K562 (cell line): ENCODE measurements at regions not wholly inside any gene's neighbourhood (a gene's known extent, or its start where the extent isn't known, plus 50 kb on each side); places are given as distances from the start of the nearest gene placed in this dataset.

ENCODE experiments used
- ATAC-seq: fragments of 200-7000 bp; cut with Tn5 transposase; 3 replicates; pipeline ENCODE4 v1.9.1; 2020; ENCODE audit warnings: moderate library complexity
- BruUV-seq: library from RNA; stranded (reverse); fragments of 400-500 nt; replicated peaks from 2 replicates; lab custom pipeline; 2021; lab: Mats Ljungman, UMichigan
- CTCF ChIA-PET: fragments of 300-600 bp; formaldehyde crosslinking; extraction: SDS; loops from one replicate; lab custom pipeline; 2021; ENCODE audit warnings: low intra/inter-chr PET ratio; lab: Yijun Ruan, JAX
- POLR2A ChIA-PET: fragments of 300-600, 350-650 bp; sonication (Branson Sonifier 250); formaldehyde crosslinking; extraction: SDS; loops from one replicate; lab custom pipeline; 2021; ENCODE audit warnings: antibody characterized with exemption, inconsistent platforms; lab: Yijun Ruan, JAX
- DNase-seq, 4 experiments: peaks; one replicate each; pipeline versions ENCODE4 v3.0.0 to v3.0.0-alpha.2; 2011 to 2018; ENCODE audit warnings: low spot score in 3 of 4, mixed read lengths in 3 of 4; ENCODE audit errors: extremely low read depth in 1 of 4
- FAIRE-seq: peaks from 2 replicates; lab custom pipeline; 2011; peaks lifted over from hg19 to GRCh38; lab: Jason Lieb, UNC
- H2AFZ ChIP-seq: 2 replicates; pipeline ENCODE4 v1.6.0; 2011; ENCODE audit warnings: low read depth, low read length, control low read depth, inconsistent platforms
- H3K27ac ChIP-seq: fragments of 200-600 bp; 3 replicates; pipeline ENCODE4 v1.8.0; 2011; ENCODE audit warnings: low read depth, mild to moderate bottlenecking, control low read depth, inconsistent platforms, low read length, moderate library complexity, mixed read lengths; ENCODE audit errors: extremely low read depth
- H3K27me3 ChIP-seq, 2 experiments: fragments of 300-600 bp in 1 of 2; 2 replicates in 1 of 2; 3 replicates in 1 of 2; pipeline versions ENCODE4 v1.6.0 to v1.8.0; 2011; ENCODE audit warnings: inconsistent platforms in 2 of 2, low read length in 2 of 2, mild to moderate bottlenecking in 1 of 2, mixed read lengths in 1 of 2, moderate library complexity in 1 of 2; ENCODE audit not compliant: control insufficient read depth in 2 of 2, insufficient read depth in 2 of 2
- H3K36me3 ChIP-seq: fragments of 300-600 bp; 3 replicates; pipeline ENCODE4 v1.8.0; 2011; ENCODE audit warnings: mild to moderate bottlenecking, low read length, inconsistent platforms; ENCODE audit not compliant: control insufficient read depth, insufficient read depth
- H3K4me1 ChIP-seq, 2 experiments: fragments of 200-600 bp in 1 of 2; replicated peaks in 1 of 2; 2 replicates in 1 of 2; 3 replicates in 1 of 2; pipeline versions ENCODE4 v1.5.1 to v1.8.0; 2011; ENCODE audit warnings: inconsistent platforms in 2 of 2, low read length in 2 of 2, mild to moderate bottlenecking in 1 of 2, mixed read lengths in 1 of 2, moderate library complexity in 1 of 2; ENCODE audit not compliant: control insufficient read depth in 2 of 2, insufficient read depth in 2 of 2
- H3K4me2 ChIP-seq: 2 replicates; pipeline ENCODE4 v1.6.1; 2011; ENCODE audit warnings: low read length, control low read depth, inconsistent platforms, mixed read lengths; ENCODE audit not compliant: insufficient read depth
- H3K4me3 ChIP-seq: fragments of 200-600 bp; sonication (generic), shearing (Covaris generic); 2 replicates; pipeline ENCODE4 v1.5.1; 2016; ENCODE audit warnings: control low read depth, inconsistent platforms
- H3K79me2 ChIP-seq: fragments of 200-600 bp; 3 replicates; pipeline ENCODE4 v1.8.0; 2011; ENCODE audit warnings: low read length, inconsistent platforms; ENCODE audit not compliant: control insufficient read depth, insufficient read depth
- H3K9ac ChIP-seq, 2 experiments: 2 replicates each; pipeline versions ENCODE4 v1.6.0 to v1.6.1; 2011; ENCODE audit warnings: low read depth in 2 of 2, low read length in 2 of 2, control low read depth in 1 of 2, inconsistent platforms in 1 of 2, mild to moderate bottlenecking in 1 of 2, mixed read lengths in 1 of 2; ENCODE audit not compliant: insufficient read depth in 1 of 2
- H3K9me1 ChIP-seq: one replicate; pipeline ENCODE4 v1.6.0; 2011; ENCODE audit warnings: inconsistent platforms, mild to moderate bottlenecking, low read length, moderate library complexity; ENCODE audit not compliant: control insufficient read depth, insufficient read depth
- H3K9me3 ChIP-seq: replicated peaks from 2 replicates; pipeline ENCODE4 v1.5.1; 2011; ENCODE audit warnings: low read depth, low read length, inconsistent platforms; ENCODE audit not compliant: control insufficient read depth, insufficient read depth
- H4K20me1 ChIP-seq: replicated peaks from 2 replicates; pipeline ENCODE4 v1.6.1; 2011; ENCODE audit warnings: low read length, inconsistent platforms, mixed read lengths; ENCODE audit not compliant: control insufficient read depth, insufficient read depth
- BACH1 ChIP-seq: fragments of 200-800 bp; sonication (Bioruptor generic); IDR thresholded peaks from 2 replicates; pipeline ENCODE4 v1.6.1; 2016; ENCODE audit warnings: missing genetic modification characterization, missing compliant biosample characterization
- GABPB1 ChIP-seq: sonication (generic); formaldehyde crosslinking; IDR thresholded peaks from 2 replicates; pipeline ENCODE4 v1.8.0; 2022; ENCODE audit warnings: mild to moderate bottlenecking, missing genetic modification reagents
- KAT7 ChIP-seq: sonication (generic); formaldehyde crosslinking; IDR thresholded peaks from 2 replicates; pipeline ENCODE4 v1.8.0; 2022; ENCODE audit warnings: missing genetic modification reagents, mild to moderate bottlenecking, borderline replicate concordance
- LARP7 ChIP-seq: fragments of 450-650 bp; IDR thresholded peaks from 2 replicates; pipeline ENCODE4 v1.6.1; 2016
- NFE2 ChIP-seq: IDR thresholded peaks from 2 replicates; pipeline ENCODE4 v1.6.1; 2014; ENCODE audit warnings: antibody characterized with exemption, low read depth
- PPARD ChIP-seq: fragments of 250-450 bp; sonication (Bioruptor Pico); IDR thresholded peaks from 2 replicates; pipeline ENCODE4 v1.8.0; 2022; ENCODE audit warnings: inconsistent platforms, mild to moderate bottlenecking, moderate library complexity
- RCOR1 ChIP-seq, 2 experiments: IDR thresholded peaks; 2 replicates each; pipeline ENCODE4 v1.6.1; 2012; ENCODE audit warnings: low read depth in 2 of 2, low read length in 2 of 2, borderline replicate concordance in 1 of 2, improper control_type of control experiment in 1 of 2
- SAFB2 ChIP-seq: fragments of 200-400 bp; formaldehyde crosslinking; IDR thresholded peaks from 2 replicates; pipeline ENCODE4 v1.6.1; 2018; ENCODE audit warnings: borderline replicate concordance, low read length, low read depth, moderate library complexity; ENCODE audit not compliant: severe bottlenecking
- SP2 ChIP-seq: IDR thresholded peaks from 2 replicates; pipeline ENCODE4 v1.6.1; 2011; ENCODE audit warnings: mild to moderate bottlenecking, low read depth, low read length, moderate library complexity; ENCODE audit not compliant: poor library complexity, severe bottlenecking; ENCODE audit errors: extremely low read depth
- TBL1XR1 ChIP-seq, 2 experiments: IDR thresholded peaks; 2 replicates each; pipeline ENCODE4 v1.6.1; 2012; ENCODE audit warnings: improper control_type of control experiment in 2 of 2, low read length in 2 of 2, mild to moderate bottlenecking in 1 of 2
- THRAP3 ChIP-seq: fragments of 450-650 bp; IDR thresholded peaks from 2 replicates; pipeline ENCODE4 v1.6.1; 2016; ENCODE audit warnings: mild to moderate bottlenecking, inconsistent platforms, borderline replicate concordance
- ZFP91 ChIP-seq: sonication (generic); formaldehyde crosslinking; IDR thresholded peaks from 2 replicates; pipeline ENCODE4 v1.8.0; 2022; ENCODE audit warnings: mild to moderate bottlenecking, missing genetic modification reagents
- ZMIZ1 ChIP-seq, 2 experiments: fragments of 150-350 bp in 1 of 2; IDR thresholded peaks; 2 replicates each; pipeline ENCODE4 v1.6.1; 2012 to 2016; ENCODE audit warnings: low read depth in 2 of 2, low read length in 2 of 2, mild to moderate bottlenecking in 1 of 2, moderate library complexity in 1 of 2
- ZNF217 ChIP-seq: sonication (generic); formaldehyde crosslinking; IDR thresholded peaks from 2 replicates; pipeline ENCODE4 v1.8.0; 2022; ENCODE audit warnings: mild to moderate bottlenecking, missing genetic modification reagents
- ZNF76 ChIP-seq: fragments of 250-450 bp; sonication (Bioruptor Pico); IDR thresholded peaks from 2 replicates; pipeline ENCODE4 v1.4.0; 2020; ENCODE audit warnings: mild to moderate bottlenecking, moderate library complexity, borderline replicate concordance
- ZSCAN29 ChIP-seq: fragments of 450-650 bp; IDR thresholded peaks from 2 replicates; pipeline ENCODE4 v1.6.1; 2017
- in situ Hi-C: fragments of 300-500 bp; cut with MboI; formaldehyde crosslinking; loops from 4 replicates; pipeline ENCODE4 v1.15.0; 2018; ENCODE audit warnings: inconsistent platforms, mixed read lengths
- intact Hi-C: fragments of 100-400 bp; cut with micrococcal nuclease; formaldehyde crosslinking; loops from 2 replicates; pipeline ENCODE4 v1.14.2; 2022

GRCh38 chr18:1296237-1296636, 391.6 kb downstream of the ADCYAP1 start (continued):
- TF ChIP-seq ZMIZ1 (IDR thresholded peaks at IDR 0.05; ENCODE audit: low read depth in 2 of 2, low read length in 2 of 2): no peak
- no peak for TF ChIP-seq GABPB1
- no peak for TF ChIP-seq SP2

- Histone ChIP-seq H2AFZ (no peak overlapping the region), H3K27ac (no peak overlapping the region), H4K20me1 (no peaks in the 10 kb centered on the region), H3K9me1 (no peaks in the 10 kb centered on the region), H3K36me3 (peaks cover 24% of the 10 kb centered on the region; the same call in 2 of the 3 replicates), H3K9ac (no peak overlapping the region), H3K27me3 (no peaks in the 10 kb centered on the region), H3K4me2 (no peak overlapping the region), H3K4me1 (no peaks in the 10 kb centered on the region), H3K4me3 (no peak overlapping the region), H3K79me2 (no peaks in the 10 kb centered on the region), H3K9me3 (no peaks in the 10 kb centered on the region)
- ChIA-PET POLR2A (no interaction called here), CTCF (no interaction called here)
- no TSS peak for BruUV-seq
- no peak for ATAC-seq
- FAIRE-seq: no peak
- DNase-seq: no peak
- TF ChIP-seq LARP7 (no peak), KAT7 (no peak), PPARD (CRISPR knock-in tag) (no peak), BACH1 (tag) (no peak), RCOR1 (IDR thresholded peaks at IDR 0.05; ENCODE audit: borderline replicate concordance in 1 of 2, low read depth in 2 of 2, low read length in 2 of 2) (no peak), ZNF217 (CRISPR knock-in tag) (no peak), SAFB2 (no peak), THRAP3 (no peak), ZSCAN29 (no peak), TBL1XR1 (IDR thresholded peaks at IDR 0.05; ENCODE audit: low read length in 2 of 2) (no peak), NFE2 (no peak), ZNF76 (no peak), ZFP91 (CRISPR knock-in tag) (no peak)
- intact Hi-C loops (no loop called here), in situ Hi-C loops (no loop called here)
Measured at GRCh38 chr18:1302861-1303260, 398.2 kb downstream of the ADCYAP1 start.
